HEK293T (cell line): ENCODE measurements at regions not wholly inside any gene's neighbourhood (a gene's known extent, or its start where the extent isn't known, plus 50 kb on each side); places are given as distances from the start of the nearest gene placed in this dataset.
A peak's percentile ranks its signal among the peaks of the same experiment; 100 is the strongest.

Experiments used
- CTCF ChIA-PET: fragments of 350-600 bp; formaldehyde crosslinking; extraction: SDS; loops from one replicate; lab custom pipeline; 2021; ENCODE audit warnings: antibody characterized with exemption, inconsistent platforms; lab: Yijun Ruan, JAX
- POLR2A ChIA-PET: fragments of 350-600 bp; formaldehyde crosslinking; extraction: SDS; loops from one replicate; lab custom pipeline; 2020; ENCODE audit warnings: antibody characterized with exemption, inconsistent platforms; lab: Yijun Ruan, JAX
- DNase-seq: peaks from one replicate; pipeline ENCODE4 v3.0.0; 2012; ENCODE audit warnings: mixed read lengths; ENCODE audit errors: extremely low spot score
- ARNT ChIP-seq: fragments of 450-650 bp; IDR thresholded peaks from 2 replicates; pipeline ENCODE4 v1.6.1; 2017; ENCODE audit warnings: mild to moderate bottlenecking
- BHLHE40 ChIP-seq: fragments of 450-650 bp; IDR thresholded peaks from 2 replicates; pipeline ENCODE4 v1.6.1; 2016; ENCODE audit warnings: mild to moderate bottlenecking, moderate library complexity, borderline replicate concordance
- CTBP1 ChIP-seq: fragments of 450-650 bp; IDR thresholded peaks from 2 replicates; pipeline ENCODE4 v1.6.1; 2016; ENCODE audit warnings: borderline replicate concordance
- ELF4 ChIP-seq: fragments of 450-650 bp; IDR thresholded peaks from 2 replicates; pipeline ENCODE4 v1.6.1; 2017; ENCODE audit warnings: antibody characterized with exemption
- FOXA1 ChIP-seq: fragments of 450-650 bp; IDR thresholded peaks from 2 replicates; pipeline ENCODE4 v1.6.1; 2016; ENCODE audit warnings: mild to moderate bottlenecking
- FOXK2 ChIP-seq: fragments of 450-650 bp; IDR thresholded peaks from 2 replicates; pipeline ENCODE4 v1.6.1; 2016; ENCODE audit warnings: mild to moderate bottlenecking
- FOXM1 ChIP-seq: fragments of 450-650 bp; IDR thresholded peaks from 2 replicates; pipeline ENCODE4 v1.6.1; 2017; ENCODE audit warnings: mild to moderate bottlenecking, borderline replicate concordance
- HDGF ChIP-seq: fragments of 450-650 bp; IDR thresholded peaks from 2 replicates; pipeline ENCODE4 v1.6.1; 2017; ENCODE audit warnings: antibody characterized with exemption, borderline replicate concordance
- L3MBTL2 ChIP-seq: fragments of 450-650 bp; conservative IDR thresholded peaks from 2 replicates; pipeline ENCODE4 v1.6.1; 2016; ENCODE audit warnings: mild to moderate bottlenecking
- LEF1 ChIP-seq: fragments of 450-650 bp; IDR thresholded peaks from 2 replicates; pipeline ENCODE4 v1.6.1; 2017; ENCODE audit warnings: mild to moderate bottlenecking, borderline replicate concordance
- NFRKB ChIP-seq: fragments of 450-650 bp; IDR thresholded peaks from 2 replicates; pipeline ENCODE4 v1.6.1; 2016; ENCODE audit warnings: mild to moderate bottlenecking, moderate library complexity
- SP1 ChIP-seq: fragments of 450-650 bp; IDR thresholded peaks from 2 replicates; pipeline ENCODE4 v1.6.1; 2017
- SUZ12 ChIP-seq: fragments of 450-650 bp; IDR thresholded peaks from 2 replicates; pipeline ENCODE4 v1.6.1; 2016; ENCODE audit warnings: mild to moderate bottlenecking
- TARDBP ChIP-seq: fragments of 450-650 bp; IDR thresholded peaks from 2 replicates; pipeline ENCODE4 v1.6.1; 2016
- ZNF384 ChIP-seq: fragments of 450-650 bp; IDR thresholded peaks from 2 replicates; pipeline ENCODE4 v1.6.1; 2016
- TF ChIP-seq, protein P1 (sequence below): fragments of 450-650 bp; IDR thresholded peaks from 2 replicates; pipeline ENCODE4 v1.6.1; 2016

DNA sequence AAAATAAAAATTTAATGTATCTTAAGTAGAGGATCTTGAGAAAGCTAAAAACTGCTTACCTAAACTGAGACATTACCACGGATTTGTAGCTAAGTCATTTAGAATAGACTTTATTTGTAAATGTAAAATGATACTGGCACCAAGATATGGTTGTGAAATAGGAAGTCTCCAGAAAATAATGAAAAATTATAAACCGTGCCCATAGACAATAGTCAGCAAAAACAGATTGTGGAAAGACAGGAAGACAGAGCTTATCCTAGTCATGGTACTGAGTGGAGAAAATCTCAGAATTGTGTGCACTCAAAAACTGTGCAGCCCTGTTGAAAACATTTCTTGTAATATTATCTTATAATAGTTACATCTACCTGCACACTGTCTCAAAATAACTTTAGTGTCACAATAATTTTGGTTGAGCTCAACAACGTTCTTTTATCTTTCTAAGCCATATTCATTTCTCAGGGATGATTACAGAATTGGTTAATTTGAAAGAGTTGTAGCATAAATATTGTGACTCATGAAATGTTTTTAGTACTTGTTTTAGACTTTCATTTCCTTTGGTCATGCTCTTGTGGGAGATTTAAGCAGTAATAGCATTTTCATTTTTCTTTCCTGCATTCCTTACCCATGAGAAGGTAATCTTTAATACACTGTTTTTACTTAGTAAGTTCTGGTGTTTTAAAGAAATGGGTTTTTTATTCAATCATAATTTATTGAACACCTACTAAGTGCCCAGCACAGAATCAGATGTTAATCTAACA is 174.5 kb downstream of the SOX4 start:
- ChIA-PET CTCF (interaction anchor here (0.5 kb wide), 1 partner anchor 1223 kb away, joined by 3 read pairs; no protein-coding TSS in a partner anchor), POLR2A (interaction anchor here (1.2 kb wide), 1 partner anchor 175 kb away, joined by 7 read pairs; the partner anchor contains the start of gene SOX4)
- TF ChIP-seq SP1 (no peak), TARDBP (no peak), HDGF (no peak), LEF1 (no peak), SUZ12 (no peak), CTBP1 (no peak), ELF4 (no peak), BHLHE40 (no peak)
- TF ChIP-seq, protein P1, sequence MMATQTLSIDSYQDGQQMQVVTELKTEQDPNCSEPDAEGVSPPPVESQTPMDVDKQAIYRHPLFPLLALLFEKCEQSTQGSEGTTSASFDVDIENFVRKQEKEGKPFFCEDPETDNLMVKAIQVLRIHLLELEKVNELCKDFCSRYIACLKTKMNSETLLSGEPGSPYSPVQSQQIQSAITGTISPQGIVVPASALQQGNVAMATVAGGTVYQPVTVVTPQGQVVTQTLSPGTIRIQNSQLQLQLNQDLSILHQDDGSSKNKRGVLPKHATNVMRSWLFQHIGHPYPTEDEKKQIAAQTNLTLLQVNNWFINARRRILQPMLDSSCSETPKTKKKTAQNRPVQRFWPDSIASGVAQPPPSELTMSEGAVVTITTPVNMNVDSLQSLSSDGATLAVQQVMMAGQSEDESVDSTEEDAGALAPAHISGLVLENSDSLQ: no peak
- DNase-seq: no peak

DNA sequence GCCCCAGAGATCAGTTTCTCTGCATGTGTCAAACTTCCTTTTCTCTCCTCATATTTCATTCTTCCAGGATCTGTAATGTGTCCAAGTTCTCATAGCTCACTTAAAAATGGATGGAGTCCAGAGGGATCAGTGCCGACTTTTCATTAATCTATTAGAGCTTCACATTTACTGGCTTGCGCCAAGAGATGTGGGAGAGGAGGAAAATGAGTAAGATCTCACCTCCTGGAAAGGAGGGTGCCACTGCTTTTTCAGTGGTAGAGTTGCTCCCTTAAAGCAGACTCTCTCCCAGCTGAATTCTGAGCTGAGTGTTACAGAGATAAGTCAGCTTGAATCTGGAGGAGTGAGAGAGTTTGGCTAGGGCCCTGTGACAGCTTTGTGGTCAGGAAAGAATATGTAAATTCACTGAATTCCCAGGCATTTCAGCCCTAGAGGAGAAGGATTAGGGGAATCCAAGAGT is 175.9 kb downstream of the SOX4 start:
- no peak for DNase-seq
- ChIA-PET CTCF (interaction anchor here (0.9 to 1.0 kb wide), 2 partner anchors 15 to 23 kb away, joined by 3 read pairs; no protein-coding TSS in a partner anchor), POLR2A (interaction anchor here (0.9 to 1.4 kb wide), 4 partner anchors 8 to 176 kb away, joined by 3 to 11 read pairs (median 3); partner anchors contain the start of gene SOX4)
- no peak for TF ChIP-seq HDGF

DNA sequence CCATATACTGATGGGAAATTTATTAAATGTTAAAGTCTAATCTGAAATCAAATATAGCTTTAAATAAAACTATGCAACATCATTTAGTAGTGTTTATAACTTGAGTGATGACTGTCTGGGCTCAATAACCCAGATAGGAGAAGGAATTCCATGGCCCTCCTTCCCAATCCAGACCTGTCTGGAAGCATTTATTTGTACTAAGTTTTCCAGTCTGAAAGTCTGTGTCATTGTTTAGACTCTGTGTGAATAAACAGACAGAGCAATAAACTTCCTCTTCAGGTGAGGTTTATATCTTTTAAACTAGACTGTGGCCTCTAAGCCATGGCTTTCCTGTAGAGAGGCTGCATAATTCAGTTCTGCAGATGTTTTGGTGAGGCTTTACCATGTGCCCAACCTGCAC is 176.4 kb downstream of the SOX4 start:
- POLR2A ChIA-PET: interaction anchor here (0.9 to 1.4 kb wide), 4 partner anchors 9 to 176 kb away, joined by 3 to 11 read pairs (median 3); partner anchors contain the start of gene SOX4
- CTCF ChIA-PET: interaction anchor here (0.9 to 1.0 kb wide), 2 partner anchors 16 to 23 kb away, joined by 3 read pairs; no protein-coding TSS in a partner anchor
- DNase-seq: no peak
- TF ChIP-seq LEF1 (no peak), FOXK2 (no peak), CTBP1 (no peak), L3MBTL2 (no peak), SUZ12 (no peak), TARDBP (no peak), SP1 (no peak), FOXM1 (no peak), ARNT (no peak), ZNF384 (no peak), BHLHE40 (no peak), ELF4 (no peak), HDGF (no peak), NFRKB (no peak)
- TF ChIP-seq, protein P1: no peak

DNA sequence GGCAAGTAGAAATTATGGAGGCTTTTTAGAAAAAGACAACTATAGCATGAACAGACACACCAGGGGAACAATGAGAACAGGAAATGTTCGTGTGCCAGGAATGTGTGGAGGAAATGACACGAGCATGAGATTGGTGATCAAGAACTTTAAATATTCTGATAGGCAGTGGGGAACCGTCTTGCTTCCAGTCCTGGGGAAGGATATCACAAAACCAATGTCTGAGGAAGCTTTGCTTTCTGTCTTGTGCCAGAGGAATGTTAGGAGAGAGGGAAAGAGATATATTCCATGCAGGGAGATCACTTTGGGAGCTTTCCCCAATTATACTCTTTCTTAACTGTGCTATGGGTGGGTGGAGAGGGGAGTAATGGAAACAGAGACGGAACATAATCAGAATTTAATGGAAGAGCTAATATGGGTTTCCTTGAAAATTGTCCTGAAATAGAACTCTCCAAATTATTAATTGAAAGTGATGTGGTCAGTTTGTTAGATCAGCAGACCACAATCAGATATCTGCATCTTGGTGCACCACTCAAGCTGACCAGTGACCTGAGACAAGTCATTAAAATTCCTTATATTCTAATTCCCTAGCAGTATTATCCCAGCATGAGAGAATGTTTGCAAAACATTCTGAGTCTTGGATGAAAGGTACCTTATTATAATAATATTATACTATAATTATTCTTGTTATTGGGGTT is 178.2 kb downstream of the SOX4 start:
- TF ChIP-seq ELF4: no peak
- no peak for TF ChIP-seq ARNT
- no peak for TF ChIP-seq FOXA1
- TF ChIP-seq TARDBP: no peak
- TF ChIP-seq LEF1: no peak
- no peak for TF ChIP-seq ZNF384
- no peak for TF ChIP-seq NFRKB
- POLR2A ChIA-PET: interaction anchor here (2.2 kb wide), 1 partner anchor 178 kb away, joined by 13 read pairs; the partner anchor contains the start of gene SOX4
- no peak for DNase-seq
- CTCF ChIA-PET: no interaction called here

DNA sequence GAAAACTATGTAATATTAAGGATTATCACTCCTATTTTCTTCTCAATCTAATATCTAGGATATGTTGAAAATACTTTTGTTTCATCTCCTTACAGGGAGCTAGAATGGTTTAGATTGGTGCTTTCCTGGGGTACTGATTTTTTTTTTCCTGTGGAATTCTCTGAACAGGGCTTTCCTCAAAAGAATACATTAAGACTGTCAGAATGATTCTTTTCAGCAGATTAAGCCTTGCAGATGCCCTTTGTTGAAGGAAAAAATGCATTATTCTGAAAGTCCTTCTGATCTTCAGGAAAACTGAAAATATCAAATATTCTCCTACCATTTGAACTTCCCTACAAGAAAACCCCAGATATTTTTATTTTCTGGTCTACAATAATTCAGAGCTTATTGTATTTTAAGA is 178.9 kb downstream of the SOX4 start:
- TF ChIP-seq HDGF (no peak), ELF4 (no peak), ARNT (no peak), FOXA1 (no peak), NFRKB (no peak), SP1 (no peak)
- POLR2A ChIA-PET: interaction anchor here (1.0 to 2.2 kb wide), 2 partner anchors 10 to 178 kb away, joined by 4 to 13 read pairs; partner anchors contain the start of gene SOX4
- DNase-seq: no peak
- CTCF ChIA-PET: no interaction called here

DNA sequence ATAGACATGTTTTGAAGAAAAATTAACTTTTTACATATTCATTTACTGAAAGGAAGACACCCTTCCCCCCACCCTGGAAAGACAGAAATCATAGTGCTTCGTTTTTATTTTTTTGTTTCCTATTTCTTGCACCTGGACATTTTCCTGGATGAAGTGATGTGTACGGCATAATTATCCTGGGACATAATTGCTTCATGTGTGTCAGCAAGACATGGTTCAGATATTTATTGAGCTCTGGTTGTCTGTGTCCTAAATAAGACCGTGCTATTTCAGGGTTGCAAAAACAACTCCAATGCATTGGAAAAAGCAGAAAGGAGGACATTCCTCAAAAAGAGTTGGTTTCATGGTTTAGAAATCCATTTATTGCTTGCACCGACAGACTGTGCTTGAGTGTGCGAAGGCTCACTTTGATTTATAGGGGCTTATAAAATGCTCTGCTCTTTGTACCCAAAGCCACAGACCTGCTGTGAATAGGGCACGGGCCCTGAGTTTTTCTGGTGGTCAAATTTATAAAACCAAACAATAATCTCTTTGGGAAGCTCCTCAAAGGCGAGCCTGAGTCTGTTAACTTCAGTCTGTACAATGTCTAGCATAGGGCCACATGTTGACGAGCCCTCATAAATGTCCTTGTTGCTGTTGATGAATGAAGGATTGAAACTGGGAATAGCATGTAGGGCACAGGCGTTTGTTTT is 179.5 kb downstream of the SOX4 start:
- CTCF ChIA-PET: interaction anchor here (0.7 kb wide), 1 partner anchor 114 kb away, joined by 3 read pairs; no protein-coding TSS in a partner anchor

More for the DNA sequence above, 179.5 kb downstream of the SOX4 start:
- no peak; the same call in 1 of the 2 replicates for TF ChIP-seq L3MBTL2
- TF ChIP-seq, protein P1: peak; percentile 87
- no peak for TF ChIP-seq FOXM1
- no peak for TF ChIP-seq HDGF
- TF ChIP-seq CTBP1: peak; percentile 72
- POLR2A ChIA-PET: interaction anchor here (1.0 to 2.2 kb wide), 2 partner anchors 9 to 179 kb away, joined by 4 to 13 read pairs; partner anchors contain the start of gene SOX4
- no peak for DNase-seq
